ENCODE measurements at regions not wholly inside any gene's neighbourhood (a gene's known extent, or its start where the extent isn't known, plus 50 kb on each side); places are given as distances from the start of the nearest gene placed in this dataset.

DNA sequence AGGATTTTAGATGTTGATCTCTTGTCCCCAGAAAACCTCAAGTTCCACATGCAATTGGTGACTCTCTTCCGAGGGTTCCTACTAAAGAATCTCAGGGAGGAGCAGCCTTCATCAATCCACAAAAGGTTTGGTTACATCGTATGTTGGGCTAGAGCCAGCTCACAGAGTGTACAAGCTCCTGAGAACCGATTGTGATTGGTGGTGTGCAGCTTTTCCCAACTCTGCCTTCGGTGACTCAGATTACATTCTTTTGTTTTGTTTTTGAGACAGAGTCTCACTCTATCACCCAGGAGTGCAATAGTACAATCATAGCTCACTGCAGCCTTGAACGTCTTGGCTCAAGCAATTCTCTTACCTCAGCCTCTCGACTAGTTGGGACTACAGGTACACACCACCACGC lies 172.4 kb downstream of the PMP22 start:
- no peaks in the 10 kb centered on the region for H3K9me3 ChIP-seq (ENCODE audit: severe bottlenecking)
- no peak overlapping the region for H3K27ac ChIP-seq (ENCODE audit: poor library complexity, severe bottlenecking)
- DNase-seq (ENCODE audit: low spot score) (no peak), ATAC-seq (ENCODE audit: low read depth) (peak; percentile 78)
- TF ChIP-seq, protein P1, sequence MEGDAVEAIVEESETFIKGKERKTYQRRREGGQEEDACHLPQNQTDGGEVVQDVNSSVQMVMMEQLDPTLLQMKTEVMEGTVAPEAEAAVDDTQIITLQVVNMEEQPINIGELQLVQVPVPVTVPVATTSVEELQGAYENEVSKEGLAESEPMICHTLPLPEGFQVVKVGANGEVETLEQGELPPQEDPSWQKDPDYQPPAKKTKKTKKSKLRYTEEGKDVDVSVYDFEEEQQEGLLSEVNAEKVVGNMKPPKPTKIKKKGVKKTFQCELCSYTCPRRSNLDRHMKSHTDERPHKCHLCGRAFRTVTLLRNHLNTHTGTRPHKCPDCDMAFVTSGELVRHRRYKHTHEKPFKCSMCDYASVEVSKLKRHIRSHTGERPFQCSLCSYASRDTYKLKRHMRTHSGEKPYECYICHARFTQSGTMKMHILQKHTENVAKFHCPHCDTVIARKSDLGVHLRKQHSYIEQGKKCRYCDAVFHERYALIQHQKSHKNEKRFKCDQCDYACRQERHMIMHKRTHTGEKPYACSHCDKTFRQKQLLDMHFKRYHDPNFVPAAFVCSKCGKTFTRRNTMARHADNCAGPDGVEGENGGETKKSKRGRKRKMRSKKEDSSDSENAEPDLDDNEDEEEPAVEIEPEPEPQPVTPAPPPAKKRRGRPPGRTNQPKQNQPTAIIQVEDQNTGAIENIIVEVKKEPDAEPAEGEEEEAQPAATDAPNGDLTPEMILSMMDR (IDR thresholded peaks at IDR 0.05; ENCODE audit: poor library complexity, severe bottlenecking): no peak
- no peaks in the 10 kb centered on the region for H3K36me3 ChIP-seq (ENCODE audit: low read depth)
- peaks cover 26% of the 10 kb centered on the region for H3K27me3 ChIP-seq (ENCODE audit: insufficient read depth, poor library complexity, severe bottlenecking)
- H3K4me3 ChIP-seq (ENCODE audit: severe bottlenecking): no peak overlapping the region
- no peaks in the 10 kb centered on the region for H3K4me1 ChIP-seq (ENCODE audit: insufficient read depth, poor library complexity, severe bottlenecking)

DNA sequence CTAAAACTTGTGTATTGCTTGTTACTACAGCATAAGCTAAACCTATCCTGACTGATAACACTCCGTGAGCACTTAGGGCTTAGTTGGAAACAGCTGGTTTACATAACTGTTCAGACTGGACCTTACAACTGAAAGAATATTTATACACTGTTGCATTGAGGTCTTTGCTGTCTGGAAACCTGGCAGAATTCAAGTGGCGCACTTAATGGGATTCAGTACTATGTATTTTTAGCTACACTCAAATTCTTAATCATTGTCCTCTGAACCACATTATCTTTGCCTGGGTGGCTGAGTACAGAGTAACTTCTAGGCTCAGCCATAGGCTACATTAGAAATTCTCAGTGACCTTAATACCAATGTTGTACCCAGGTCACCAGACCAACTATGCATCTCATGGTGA lies 172.9 kb downstream of the PMP22 start:
- ATAC-seq (ENCODE audit: low read depth): no peak

DNA sequence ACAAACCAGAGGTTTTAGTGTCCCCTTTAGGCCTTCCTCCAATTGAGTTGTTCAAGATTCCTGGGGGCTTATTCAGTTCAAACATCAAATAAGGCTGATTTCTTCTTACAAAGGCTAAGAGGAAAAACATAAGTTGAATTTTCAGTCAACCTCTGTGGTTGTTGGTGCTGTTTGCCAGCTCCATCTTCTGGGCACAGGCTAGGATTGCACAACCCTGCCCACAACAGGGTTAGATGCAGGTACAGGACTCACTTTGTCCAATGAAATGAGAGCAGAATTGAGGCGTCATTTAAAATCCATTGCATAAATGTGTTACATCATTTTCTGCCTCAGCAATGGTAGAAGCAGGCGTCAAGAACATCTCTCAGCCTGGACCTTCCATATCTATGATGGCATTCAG lies 173.3 kb downstream of the PMP22 start:
- Histone ChIP-seq H3K4me1 (ENCODE audit: insufficient read depth, poor library complexity, severe bottlenecking) (no peaks in the 10 kb centered on the region), H3K27me3 (ENCODE audit: insufficient read depth, poor library complexity, severe bottlenecking) (peaks cover 26% of the 10 kb centered on the region), H3K4me3 (ENCODE audit: severe bottlenecking) (no peak overlapping the region), H3K27ac (ENCODE audit: poor library complexity, severe bottlenecking) (no peak overlapping the region), H3K9me3 (ENCODE audit: severe bottlenecking) (no peaks in the 10 kb centered on the region), H3K36me3 (ENCODE audit: low read depth) (no peaks in the 10 kb centered on the region)
- no peak for ATAC-seq (ENCODE audit: low read depth)
- no peak for DNase-seq (ENCODE audit: low spot score)
- TF ChIP-seq, protein P1 (IDR thresholded peaks at IDR 0.05; ENCODE audit: poor library complexity, severe bottlenecking): no peak

More for the DNA sequence above, 172.9 kb downstream of the PMP22 start:
- Histone ChIP-seq H3K4me1 (ENCODE audit: insufficient read depth, poor library complexity, severe bottlenecking) (no peaks in the 10 kb centered on the region), H3K27ac (ENCODE audit: poor library complexity, severe bottlenecking) (no peak overlapping the region), H3K36me3 (ENCODE audit: low read depth) (no peaks in the 10 kb centered on the region), H3K4me3 (ENCODE audit: severe bottlenecking) (no peak overlapping the region), H3K27me3 (ENCODE audit: insufficient read depth, poor library complexity, severe bottlenecking) (peaks cover 26% of the 10 kb centered on the region), H3K9me3 (ENCODE audit: severe bottlenecking) (no peaks in the 10 kb centered on the region)
- TF ChIP-seq, protein P1 (IDR thresholded peaks at IDR 0.05; ENCODE audit: poor library complexity, severe bottlenecking): no peak
- no peak for DNase-seq (ENCODE audit: low spot score)

DNA sequence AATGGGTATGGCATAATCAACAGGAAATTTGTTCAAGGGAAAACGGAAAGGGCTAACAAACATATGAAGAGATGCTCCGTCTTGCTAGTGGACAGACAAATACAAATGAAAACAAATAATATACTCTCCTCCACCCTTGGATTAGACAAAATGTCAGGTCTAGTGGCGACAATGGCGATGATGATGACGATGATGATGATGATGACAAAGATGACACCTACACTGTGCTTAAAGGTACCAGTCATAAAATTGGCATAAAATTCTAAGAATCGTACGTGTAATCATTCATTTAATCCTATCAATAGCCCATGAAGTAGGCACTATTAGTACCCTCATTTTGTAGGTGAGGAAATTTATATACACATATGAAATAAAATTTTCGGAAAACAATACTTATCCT lies 174.6 kb downstream of the PMP22 start:
- no peak overlapping the region for H3K27ac ChIP-seq (ENCODE audit: poor library complexity, severe bottlenecking)
- TF ChIP-seq, protein P1 (IDR thresholded peaks at IDR 0.05; ENCODE audit: poor library complexity, severe bottlenecking): no peak
- H3K36me3 ChIP-seq (ENCODE audit: low read depth): no peaks in the 10 kb centered on the region
- DNase-seq (ENCODE audit: low spot score): no peak
- ATAC-seq (ENCODE audit: low read depth): no peak
- no peaks in the 10 kb centered on the region for H3K4me1 ChIP-seq (ENCODE audit: insufficient read depth, poor library complexity, severe bottlenecking)
- no peaks in the 10 kb centered on the region for H3K9me3 ChIP-seq (ENCODE audit: severe bottlenecking)
- H3K4me3 ChIP-seq (ENCODE audit: severe bottlenecking): no peak overlapping the region
- H3K27me3 ChIP-seq (ENCODE audit: insufficient read depth, poor library complexity, severe bottlenecking): peaks cover 26% of the 10 kb centered on the region

DNA sequence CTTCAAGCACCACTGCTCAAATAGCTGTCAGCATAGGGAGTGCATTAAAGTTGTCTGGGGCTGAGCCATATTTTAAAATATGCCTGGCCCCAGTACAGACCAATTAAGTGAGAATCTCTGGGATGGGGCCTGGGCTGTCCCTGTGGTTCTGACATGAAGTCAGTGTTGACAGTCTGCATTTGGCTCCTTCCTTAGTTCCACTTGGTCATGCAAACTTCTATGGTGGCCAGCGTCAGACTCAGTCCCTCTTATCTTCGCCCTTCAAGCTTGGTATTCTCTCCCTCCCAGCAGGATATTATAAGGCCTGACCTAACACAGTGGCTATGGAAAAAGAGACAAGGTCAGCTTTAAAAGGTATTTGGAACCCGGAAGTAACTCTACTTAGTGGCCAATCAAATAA lies 177.2 kb downstream of the PMP22 start:
- no peak overlapping the region for H3K4me3 ChIP-seq (ENCODE audit: severe bottlenecking)
- H3K27ac ChIP-seq (ENCODE audit: poor library complexity, severe bottlenecking): no peak overlapping the region
- H3K4me1 ChIP-seq (ENCODE audit: insufficient read depth, poor library complexity, severe bottlenecking): no peaks in the 10 kb centered on the region
- TF ChIP-seq, protein P1 (IDR thresholded peaks at IDR 0.05; ENCODE audit: poor library complexity, severe bottlenecking): no peak
- H3K27me3 ChIP-seq (ENCODE audit: insufficient read depth, poor library complexity, severe bottlenecking): peaks cover 44% of the 10 kb centered on the region
- ATAC-seq (ENCODE audit: low read depth) (no peak), DNase-seq (ENCODE audit: low spot score) (no peak)
- no peaks in the 10 kb centered on the region for H3K9me3 ChIP-seq (ENCODE audit: severe bottlenecking)
- H3K36me3 ChIP-seq (ENCODE audit: low read depth): no peaks in the 10 kb centered on the region

All from RWPE2 (cell line).